K562 (cell line): ENCODE measurements at regions not wholly inside any gene's neighbourhood (a gene's known extent, or its start where the extent isn't known, plus 50 kb on each side); places are given as distances from the start of the nearest gene placed in this dataset.

Experiments
- TF ChIP-seq, protein P1 (sequence below), 3 experiments: IDR thresholded peaks in 2 of 3; conservative IDR thresholded peaks in 1 of 3; 2 replicates each; pipeline ENCODE4 v1.5.1; 2011 to 2012; ENCODE audit warnings: low read length in 3 of 3, mild to moderate bottlenecking in 3 of 3, control low read depth in 2 of 3, improper control_type of control experiment in 1 of 3, inconsistent platforms in 1 of 3, low read depth in 1 of 3, mixed read lengths in 1 of 3, moderate library complexity in 1 of 3; ENCODE audit not compliant: insufficient read depth in 2 of 3
- TF ChIP-seq, protein P2 (sequence below): sonication (generic); formaldehyde crosslinking; IDR thresholded peaks from 2 replicates; pipeline ENCODE4 v1.8.1; 2023; ENCODE audit warnings: mild to moderate bottlenecking, missing genetic modification reagents

DNA sequence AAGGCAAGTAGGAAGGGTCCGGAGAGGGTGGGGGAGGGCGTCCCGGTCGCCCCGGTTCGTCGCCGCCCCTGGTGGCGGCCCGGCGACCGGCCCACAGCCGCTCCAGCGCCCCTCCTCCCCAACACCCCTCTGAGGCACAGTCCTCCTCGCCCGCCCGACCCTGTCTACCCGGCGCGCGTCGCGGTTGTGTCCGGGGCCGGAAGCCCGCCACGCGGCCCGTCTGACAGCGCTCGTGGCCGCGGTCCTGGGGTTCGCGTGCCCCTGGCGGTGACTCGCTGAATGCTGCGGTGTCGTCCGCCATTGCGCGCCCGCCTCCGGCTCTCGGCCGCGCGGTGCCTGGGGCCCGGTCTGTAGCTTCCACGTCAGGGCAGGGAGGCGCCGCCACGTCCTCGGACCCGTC, 335.3 kb upstream of the DEFB115 start:
- TF ChIP-seq, protein P1, sequence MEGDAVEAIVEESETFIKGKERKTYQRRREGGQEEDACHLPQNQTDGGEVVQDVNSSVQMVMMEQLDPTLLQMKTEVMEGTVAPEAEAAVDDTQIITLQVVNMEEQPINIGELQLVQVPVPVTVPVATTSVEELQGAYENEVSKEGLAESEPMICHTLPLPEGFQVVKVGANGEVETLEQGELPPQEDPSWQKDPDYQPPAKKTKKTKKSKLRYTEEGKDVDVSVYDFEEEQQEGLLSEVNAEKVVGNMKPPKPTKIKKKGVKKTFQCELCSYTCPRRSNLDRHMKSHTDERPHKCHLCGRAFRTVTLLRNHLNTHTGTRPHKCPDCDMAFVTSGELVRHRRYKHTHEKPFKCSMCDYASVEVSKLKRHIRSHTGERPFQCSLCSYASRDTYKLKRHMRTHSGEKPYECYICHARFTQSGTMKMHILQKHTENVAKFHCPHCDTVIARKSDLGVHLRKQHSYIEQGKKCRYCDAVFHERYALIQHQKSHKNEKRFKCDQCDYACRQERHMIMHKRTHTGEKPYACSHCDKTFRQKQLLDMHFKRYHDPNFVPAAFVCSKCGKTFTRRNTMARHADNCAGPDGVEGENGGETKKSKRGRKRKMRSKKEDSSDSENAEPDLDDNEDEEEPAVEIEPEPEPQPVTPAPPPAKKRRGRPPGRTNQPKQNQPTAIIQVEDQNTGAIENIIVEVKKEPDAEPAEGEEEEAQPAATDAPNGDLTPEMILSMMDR (IDR thresholded peaks at IDR 0.05 in 2 of 3, conservative IDR thresholded peaks at IDR 0.05 in 1 of 3; ENCODE audit: insufficient read depth in 2 of 3, low read depth in 1 of 3, low read length in 3 of 3) = no peak
- TF ChIP-seq, protein P2, sequence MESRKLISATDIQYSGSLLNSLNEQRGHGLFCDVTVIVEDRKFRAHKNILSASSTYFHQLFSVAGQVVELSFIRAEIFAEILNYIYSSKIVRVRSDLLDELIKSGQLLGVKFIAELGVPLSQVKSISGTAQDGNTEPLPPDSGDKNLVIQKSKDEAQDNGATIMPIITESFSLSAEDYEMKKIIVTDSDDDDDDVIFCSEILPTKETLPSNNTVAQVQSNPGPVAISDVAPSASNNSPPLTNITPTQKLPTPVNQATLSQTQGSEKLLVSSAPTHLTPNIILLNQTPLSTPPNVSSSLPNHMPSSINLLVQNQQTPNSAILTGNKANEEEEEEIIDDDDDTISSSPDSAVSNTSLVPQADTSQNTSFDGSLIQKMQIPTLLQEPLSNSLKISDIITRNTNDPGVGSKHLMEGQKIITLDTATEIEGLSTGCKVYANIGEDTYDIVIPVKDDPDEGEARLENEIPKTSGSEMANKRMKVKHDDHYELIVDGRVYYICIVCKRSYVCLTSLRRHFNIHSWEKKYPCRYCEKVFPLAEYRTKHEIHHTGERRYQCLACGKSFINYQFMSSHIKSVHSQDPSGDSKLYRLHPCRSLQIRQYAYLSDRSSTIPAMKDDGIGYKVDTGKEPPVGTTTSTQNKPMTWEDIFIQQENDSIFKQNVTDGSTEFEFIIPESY = no peak
